ENCODE measurements at regions not wholly inside any gene's neighbourhood (a gene's known extent, or its start where the extent isn't known, plus 50 kb on each side); places are given as distances from the start of the nearest gene placed in this dataset.

- no peaks in the 10 kb centered on the region for H3K27me3 ChIP-seq (ENCODE audit: control insufficient read depth in 1 of 2, insufficient read depth in 2 of 2, low read length in 2 of 2)
- intact Hi-C loops (cut with DNase I, micrococcal nuclease) = no loop called here
- H3K36me3 ChIP-seq (ENCODE audit: insufficient read depth, low read length) = no peaks in the 10 kb centered on the region
- H3K4me1 ChIP-seq (ENCODE audit: insufficient read depth, low read length) = no peaks in the 10 kb centered on the region
- H3K9me3 ChIP-seq (ENCODE audit: control insufficient read depth in 1 of 2, insufficient read depth in 1 of 2, low read length in 2 of 2) = no peaks in the 10 kb centered on the region
- Mint-ChIP-seq H3K27me3 (no peaks in the 10 kb centered on the region), H3K27ac (no peak overlapping the region), H3K9me3 (no peaks in the 10 kb centered on the region), H3K4me1 (ENCODE audit: low read depth) (no peaks in the 10 kb centered on the region), H3K36me3 (ENCODE audit: low read depth) (no peaks in the 10 kb centered on the region), H3K4me3 (no peak overlapping the region)
- ATAC-seq (ENCODE audit: poor library complexity) = no peak
- ChIA-PET CTCF (no interaction called here), POLR2A (no interaction called here)
- DNase-seq = no peak
- H3K27ac ChIP-seq (ENCODE audit: low read depth in 1 of 2, low read length in 2 of 2) = no peak overlapping the region
- TF ChIP-seq CTCF (IDR thresholded peaks at IDR 0.05) = no peak
- no peak overlapping the region for H3K4me3 ChIP-seq (ENCODE audit: low read length)
Observed at GRCh38 chr7:81842361-81842760, 72.5 kb upstream of the HGF start.

GRCh38 chr7:81839708-81840369, 70.0 kb upstream of the HGF start:
- H3K27ac ChIP-seq (ENCODE audit: low read depth in 1 of 2, low read length in 2 of 2) = no peak overlapping the region
- intact Hi-C loops (cut with DNase I, micrococcal nuclease) = no loop called here
- H3K36me3 Mint-ChIP-seq (ENCODE audit: low read depth) = no peaks in the 10 kb centered on the region
- TF ChIP-seq CTCF (IDR thresholded peaks at IDR 0.05) = no peak
- no peaks in the 10 kb centered on the region for H3K4me1 Mint-ChIP-seq (ENCODE audit: low read depth)
- H3K36me3 ChIP-seq (ENCODE audit: insufficient read depth, low read length) = no peaks in the 10 kb centered on the region
- ChIA-PET POLR2A (no interaction called here), CTCF (no interaction called here)
- DNase-seq = peak in 1 of 14 experiments; percentile 1
- no peaks in the 10 kb centered on the region for H3K27me3 ChIP-seq (ENCODE audit: control insufficient read depth in 1 of 2, insufficient read depth in 2 of 2, low read length in 2 of 2)
- no peak for ATAC-seq (ENCODE audit: poor library complexity)
- no peak overlapping the region for H3K27ac Mint-ChIP-seq
- H3K4me3 ChIP-seq (ENCODE audit: low read length) = no peak overlapping the region
- no peaks in the 10 kb centered on the region for H3K9me3 ChIP-seq (ENCODE audit: control insufficient read depth in 1 of 2, insufficient read depth in 1 of 2, low read length in 2 of 2)
- peaks cover 3% of the 10 kb centered on the region for H3K9me3 Mint-ChIP-seq
- no peaks in the 10 kb centered on the region for H3K27me3 Mint-ChIP-seq
- H3K4me1 ChIP-seq (ENCODE audit: insufficient read depth, low read length) = no peaks in the 10 kb centered on the region
- no peak overlapping the region for H3K4me3 Mint-ChIP-seq

GRCh38 chr7:81833401-81833800, 63.6 kb upstream of the HGF start:
- Mint-ChIP-seq H3K36me3 (ENCODE audit: low read depth) (no peaks in the 10 kb centered on the region), H3K27ac (no peak overlapping the region), H3K4me3 (no peak overlapping the region), H3K4me1 (ENCODE audit: low read depth) (no peaks in the 10 kb centered on the region), H3K27me3 (no peaks in the 10 kb centered on the region), H3K9me3 (peaks cover 4% of the 10 kb centered on the region)
- no peaks in the 10 kb centered on the region for H3K36me3 ChIP-seq (ENCODE audit: insufficient read depth, low read length)
- intact Hi-C loops (cut with DNase I, micrococcal nuclease) = no loop called here
- DNase-seq (no peak), ATAC-seq (ENCODE audit: poor library complexity) (no peak)
- H3K27ac ChIP-seq (ENCODE audit: low read depth in 1 of 2, low read length in 2 of 2) = no peak overlapping the region
- H3K4me1 ChIP-seq (ENCODE audit: insufficient read depth, low read length) = no peaks in the 10 kb centered on the region
- no peak overlapping the region for H3K4me3 ChIP-seq (ENCODE audit: low read length)
- peaks cover 0 to 8% of the 10 kb centered on the region in 2 experiments for H3K9me3 ChIP-seq (ENCODE audit: control insufficient read depth in 1 of 2, insufficient read depth in 1 of 2, low read length in 2 of 2)
- no peaks in the 10 kb centered on the region for H3K27me3 ChIP-seq (ENCODE audit: control insufficient read depth in 1 of 2, insufficient read depth in 2 of 2, low read length in 2 of 2)
- ChIA-PET CTCF (no interaction called here), POLR2A (no interaction called here)
- no peak for TF ChIP-seq CTCF (IDR thresholded peaks at IDR 0.05)
